GM18507 (cell line): ENCODE measurements at regions not wholly inside any gene's neighbourhood (a gene's known extent, or its start where the extent isn't known, plus 50 kb on each side); places are given as distances from the start of the nearest gene placed in this dataset.
"Not testable (repeated sequence)": the region's sequence is repeated elsewhere in the genome, so short reads cannot be mapped to it uniquely, and the experiment has no call there.

Experiments
- DNase-seq: peaks from one replicate; pipeline ENCODE4 v3.0.0; 2011; ENCODE audit warnings: low read depth; ENCODE audit not compliant: insufficient read length; ENCODE audit errors: extremely low spot score
- FAIRE-seq: peaks from 2 replicates; lab custom pipeline; 2011; peaks lifted over from hg19 to GRCh38; lab: Jason Lieb, UNC

DNA sequence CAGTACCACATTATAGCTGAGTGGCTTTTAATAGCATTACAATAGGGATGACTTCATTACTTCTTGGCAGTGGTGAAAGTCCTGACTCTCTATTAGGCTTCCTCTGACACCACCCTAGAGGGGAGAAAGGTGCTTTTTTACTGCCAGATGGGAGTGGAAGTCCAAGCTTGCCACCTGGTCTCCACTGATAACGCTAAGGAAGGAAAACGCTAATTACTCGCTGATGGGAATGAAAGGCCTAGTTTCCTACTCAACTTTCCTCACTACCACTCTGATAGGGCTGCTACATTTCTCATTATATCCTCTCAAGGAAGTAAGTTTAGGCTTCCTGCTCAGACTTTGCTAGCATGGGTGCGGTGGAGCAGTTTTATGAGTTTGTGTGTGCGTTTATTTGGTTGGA is 62.3 kb upstream of the PAGE3 start:
- no peak for DNase-seq
- no peak for FAIRE-seq

DNA sequence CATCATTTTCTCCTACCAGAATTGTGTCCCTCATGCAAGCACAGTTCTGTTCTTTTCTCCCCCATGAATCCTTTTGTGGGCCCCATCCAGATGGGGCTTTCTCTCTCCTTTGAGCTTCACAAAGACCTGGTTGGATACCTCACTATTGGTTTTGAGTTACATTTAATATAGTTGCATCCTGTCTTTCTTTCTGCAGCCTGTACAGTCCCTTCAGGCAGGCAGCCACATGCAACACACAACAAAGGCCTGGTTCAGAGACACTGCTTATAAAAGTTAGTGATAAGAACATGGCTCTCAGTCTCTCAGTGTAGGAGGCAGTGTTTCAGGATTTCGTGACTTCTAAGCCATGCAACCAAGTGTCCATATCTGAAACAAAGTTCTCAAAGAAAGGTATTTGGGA is 70.6 kb upstream of the PAGE3 start:
- FAIRE-seq: no peak
- DNase-seq: no peak

DNA sequence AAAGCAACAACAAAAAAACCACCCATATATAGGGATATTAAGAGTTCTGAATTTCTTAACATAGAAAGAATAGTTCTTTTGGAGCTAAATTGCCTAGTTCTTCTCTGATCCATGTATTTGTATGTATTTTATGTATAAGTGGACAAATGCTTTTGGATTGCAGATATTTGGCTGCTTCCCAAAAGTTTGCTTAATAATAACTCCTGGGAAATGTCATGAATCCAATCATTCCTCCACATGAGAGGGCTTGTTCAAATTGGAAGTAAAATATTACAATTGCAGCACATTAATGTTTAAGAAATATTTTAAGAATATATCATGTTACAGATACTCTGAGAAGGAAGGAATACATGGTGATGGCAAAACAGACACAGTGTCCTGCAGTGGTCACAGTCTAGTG is 71.5 kb upstream of the PAGE3 start:
- no peak for DNase-seq
- no peak for FAIRE-seq

DNA sequence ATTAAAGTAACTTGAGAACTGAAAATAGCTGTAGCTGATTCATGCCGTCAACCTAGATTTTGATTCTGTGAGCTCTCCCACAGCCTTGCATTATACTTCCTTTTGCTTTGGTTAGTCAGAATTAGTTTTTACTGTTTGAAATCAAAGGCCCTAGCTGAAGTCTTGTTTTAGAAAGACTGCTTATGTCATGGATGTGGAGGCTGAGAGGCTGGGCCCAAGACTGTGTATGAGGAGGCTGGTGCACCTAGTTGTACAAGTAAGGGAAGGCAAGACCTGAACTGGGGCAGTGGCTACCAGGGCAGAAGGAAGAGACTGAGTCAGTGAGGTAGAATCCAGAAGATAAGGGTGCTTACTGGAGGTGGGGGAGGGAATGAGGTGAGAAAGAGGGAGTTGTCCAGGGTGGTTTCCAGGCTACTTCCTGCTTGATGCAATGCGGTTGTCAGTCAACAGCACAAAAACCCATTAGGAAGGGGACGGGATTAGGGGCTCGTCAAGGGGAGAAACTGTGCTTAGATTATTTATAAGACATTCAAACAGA is 76.2 kb upstream of the PAGE3 start:
- FAIRE-seq: no peak
- no peak for DNase-seq

DNA sequence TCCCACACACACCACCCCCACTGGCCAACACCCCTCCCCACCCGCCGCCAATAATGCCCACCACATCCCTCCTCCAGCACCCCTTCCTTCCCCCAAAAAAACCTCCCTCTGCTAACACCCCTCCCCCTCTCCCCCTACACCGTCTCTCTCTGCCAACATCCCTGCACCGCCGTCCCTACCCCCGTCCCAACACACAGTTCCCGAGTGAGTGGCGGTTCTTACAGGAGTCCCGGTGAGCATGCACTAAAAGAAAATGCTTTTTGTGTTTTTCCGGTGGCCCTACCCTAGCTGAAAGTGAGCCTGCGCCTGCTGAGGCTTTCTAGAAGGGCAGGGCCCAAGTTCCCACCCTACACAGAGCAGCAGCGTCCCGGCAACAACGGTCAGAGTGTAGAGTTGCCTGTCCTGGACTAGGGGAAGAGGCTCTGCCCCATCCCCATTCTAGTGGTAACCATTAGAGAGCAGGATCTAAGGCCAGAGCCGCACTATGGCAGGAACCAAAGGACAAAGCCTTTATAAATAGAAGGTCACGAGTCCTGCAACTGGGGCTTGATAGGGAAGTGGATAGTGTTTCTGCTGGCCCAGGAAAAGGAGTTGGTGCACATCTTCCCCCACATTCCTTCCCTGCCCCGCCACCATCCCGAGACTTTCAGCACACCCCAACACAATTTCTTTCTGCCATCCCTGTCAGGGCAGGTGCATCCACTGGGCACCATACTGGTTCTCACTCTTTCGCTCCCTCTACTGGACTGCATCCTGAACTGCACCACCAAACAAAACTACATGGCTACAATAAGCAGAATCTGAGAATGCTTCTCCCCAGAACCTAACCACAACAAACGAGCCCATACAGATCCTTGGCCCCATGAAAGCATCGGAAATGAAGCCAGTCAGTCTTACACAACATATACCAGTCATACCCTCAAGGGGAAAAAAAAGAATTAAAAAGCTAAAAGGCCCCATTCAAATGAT is 78.1 kb upstream of the PAGE3 start:
- DNase-seq (peak; percentile 5), FAIRE-seq (peak; percentile 70)

DNA sequence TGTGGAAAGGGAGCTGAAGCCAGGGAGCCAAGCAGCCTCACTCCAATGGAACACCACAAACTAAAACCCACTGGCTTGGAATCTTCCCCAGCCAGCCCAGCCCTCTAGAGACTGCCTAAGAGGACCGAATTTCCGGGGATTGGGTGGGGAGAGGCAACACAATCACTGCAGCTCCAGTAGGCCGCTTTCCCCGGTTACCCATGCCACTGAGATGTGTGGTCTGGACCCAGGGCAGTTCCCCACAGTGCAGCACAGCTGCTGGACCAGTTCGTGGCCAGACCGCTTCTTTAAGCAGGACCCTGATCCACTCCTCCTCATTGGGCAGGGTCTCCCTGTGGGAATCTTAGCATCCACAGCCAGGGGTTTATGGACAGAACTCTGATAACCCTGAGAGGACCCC is 91.9 kb upstream of the PAGE3 start:
- FAIRE-seq (no peak), DNase-seq (no peak)

DNA sequence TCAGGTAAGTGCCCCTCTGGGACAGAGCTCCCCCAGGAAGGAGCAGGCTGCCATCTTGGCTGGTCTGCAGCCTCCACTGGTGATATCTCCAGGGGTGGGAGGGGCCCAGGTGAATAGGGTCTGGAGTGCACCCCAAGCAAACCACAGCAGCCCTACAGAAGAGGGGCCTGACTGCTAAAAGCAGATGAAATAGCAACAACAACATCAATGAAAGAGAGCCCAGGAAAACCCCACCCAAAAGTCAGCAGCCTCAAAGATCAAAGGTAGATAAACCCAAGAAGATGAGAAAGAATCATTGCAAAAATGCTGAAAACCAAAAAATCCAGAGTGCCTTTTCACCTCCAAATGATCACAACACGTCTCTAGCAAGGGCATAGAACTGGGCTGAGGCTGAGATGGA is 92.5 kb upstream of the PAGE3 start:
- no peak for FAIRE-seq
- no peak for DNase-seq

DNA sequence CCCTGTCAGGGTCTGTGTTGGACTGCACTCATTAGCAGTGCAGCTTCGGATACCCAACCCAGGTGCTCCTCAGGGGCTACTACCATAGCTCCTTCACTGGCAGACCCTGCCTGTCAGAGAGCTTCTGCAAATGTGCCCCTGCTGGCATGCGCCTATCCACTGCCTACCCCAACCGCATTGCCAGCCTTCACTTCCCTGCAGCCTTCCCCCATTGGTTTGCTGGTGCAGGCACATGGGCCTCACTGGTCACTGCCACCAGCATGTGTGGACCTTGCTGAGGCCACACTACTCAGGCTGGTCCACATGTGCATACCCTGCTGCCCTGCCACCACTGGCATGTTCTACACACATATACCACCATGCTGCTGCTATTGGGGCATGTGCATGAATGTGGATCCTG is 72.5 kb upstream of the MAGEH1 start:
- FAIRE-seq: no peak
- no peak for DNase-seq

DNA sequence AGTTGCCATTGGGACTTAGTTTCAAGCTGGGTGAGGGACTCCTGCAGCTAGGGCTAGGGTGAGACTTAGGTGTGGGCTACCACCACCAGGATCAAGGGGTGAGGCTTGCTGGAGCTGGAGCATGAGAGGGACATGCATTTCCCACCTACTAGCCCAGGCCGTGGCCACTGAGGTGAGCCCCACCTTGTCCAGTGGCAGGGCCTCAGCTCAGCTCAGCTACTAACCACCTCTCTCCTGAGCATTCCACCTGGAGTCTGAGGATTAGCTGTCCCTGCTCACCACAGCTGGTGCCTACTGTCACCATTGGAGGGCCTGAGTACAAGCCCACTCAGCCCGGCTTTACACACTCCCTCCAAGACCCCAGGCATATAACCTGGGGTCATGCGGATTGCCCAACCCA is 62.6 kb upstream of the MAGEH1 start:
- DNase-seq: no peak
- FAIRE-seq: no peak

DNA sequence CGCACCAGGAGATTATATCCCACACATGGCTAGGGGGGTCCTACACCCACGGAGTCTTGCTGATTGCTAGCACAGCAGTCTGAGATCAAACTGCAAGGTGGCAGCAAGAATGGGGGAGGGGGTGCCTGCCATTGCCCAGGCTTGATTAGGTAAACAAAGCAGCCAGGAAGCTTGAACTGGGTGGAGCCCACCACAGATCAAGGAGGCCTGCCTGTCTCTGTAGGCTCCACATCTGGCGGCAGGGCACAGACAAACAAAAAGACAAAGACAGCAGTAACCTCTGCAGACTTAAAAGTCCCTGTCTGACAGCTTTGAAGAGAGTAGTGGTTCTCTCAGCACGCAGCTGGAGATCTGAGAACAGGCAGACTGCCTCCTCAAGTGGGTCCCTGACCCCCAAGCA is 55.1 kb upstream of the MAGEH1 start:
- FAIRE-seq, DNase-seq: not testable (repeated sequence)
